ENCODE measurements at regions not wholly inside any gene's neighbourhood (a gene's known extent, or its start where the extent isn't known, plus 50 kb on each side); places are given as distances from the start of the nearest gene placed in this dataset.

GRCh38 chr5:97568382-97568781 lies 385.3 kb upstream of the RIOK2 start:
- H4K91ac ChIP-seq (replicated peaks; ENCODE audit: insufficient read length, low read length), result no peak overlapping the region
- H3K79me1 ChIP-seq (ENCODE audit: low read depth, low read length), result no peaks in the 10 kb centered on the region
- no peak overlapping the region for H2BK5ac ChIP-seq (ENCODE audit: low read depth, low read length)
- H2AFZ ChIP-seq (ENCODE audit: low read length), result no peak overlapping the region
- H2BK20ac ChIP-seq (ENCODE audit: low read length), result no peak overlapping the region
- no peaks in the 10 kb centered on the region for H4K20me1 ChIP-seq (replicated peaks in 1 of 2; ENCODE audit: control insufficient read depth in 1 of 2, insufficient read depth in 2 of 2, low read length in 2 of 2)
- H3K4me2 ChIP-seq (ENCODE audit: insufficient read depth in 1 of 2, low read depth in 2 of 2, low read length in 2 of 2), result no peak overlapping the region
- H3K23me2 ChIP-seq (ENCODE audit: low read depth, low read length), result no peaks in the 10 kb centered on the region
- H3K14ac ChIP-seq (ENCODE audit: insufficient read length), result no peak overlapping the region
- no peaks in the 10 kb centered on the region; a peak in 1 of 8 replicates for H3K36me3 ChIP-seq (ENCODE audit: control insufficient read depth in 2 of 4, insufficient read depth in 4 of 4, low read length in 3 of 4)
- H3K4me1 ChIP-seq (replicated peaks in 1 of 4; ENCODE audit: control insufficient read depth in 3 of 4, insufficient read depth in 4 of 4, low read length in 3 of 4), result no peaks in the 10 kb centered on the region
- TF ChIP-seq POLR2A (IDR thresholded peaks at IDR 0.05; ENCODE audit: control extremely low read depth in 1 of 2, low read depth in 2 of 2, low read length in 2 of 2), result no peak
- TF ChIP-seq SIRT6 (IDR thresholded peaks at IDR 0.05; ENCODE audit: low read length), result no peak
- TF ChIP-seq CBX8 (IDR thresholded peaks at IDR 0.05; ENCODE audit: borderline replicate concordance, low read depth, low read length), result no peak
- TF ChIP-seq PHF8 (conservative IDR thresholded peaks at IDR 0.05; ENCODE audit: low read depth, low read length), result no peak
- TF ChIP-seq FOSL1 (IDR thresholded peaks at IDR 0.05; ENCODE audit: insufficient read depth, low read depth, low read length), result no peak
- no peak for TF ChIP-seq GABPA (IDR thresholded peaks at IDR 0.05; ENCODE audit: borderline replicate concordance, insufficient read depth, low read length)
- no peak for TF ChIP-seq SRF (IDR thresholded peaks at IDR 0.05; ENCODE audit: low read depth, low read length)
- no peak for TF ChIP-seq POU5F1 (IDR thresholded peaks at IDR 0.05; ENCODE audit: low read depth, low read length)
- TF ChIP-seq RXRA (IDR thresholded peaks at IDR 0.05; ENCODE audit: insufficient read depth, low read depth, low read length), result no peak
- no peak for TF ChIP-seq BRCA1 (IDR thresholded peaks at IDR 0.05; ENCODE audit: low read depth, low read length)
- no peak overlapping the region for H3K27ac ChIP-seq (ENCODE audit: low read depth, low read length)
- H3K4ac ChIP-seq (replicated peaks; ENCODE audit: insufficient read length, low read depth, low read length), result no peak overlapping the region
- H3K18ac ChIP-seq (ENCODE audit: extremely low read depth, low read length), result no peak overlapping the region
- H2BK15ac ChIP-seq (ENCODE audit: low read length), result no peak overlapping the region
- FAIRE-seq, result no peak
- no peak overlapping the region for H3K9ac ChIP-seq (replicated peaks in 1 of 4; ENCODE audit: extremely low read depth in 1 of 4, low read depth in 3 of 4, low read length in 3 of 4)
- ChIA-PET POLR2A (ENCODE audit: partially characterized antibody) (no interaction called here), CTCF (ENCODE audit: partially characterized antibody) (no interaction called here)
- H4K8ac ChIP-seq (ENCODE audit: extremely low read depth, insufficient read depth, low read length), result no peak overlapping the region
- no peaks in the 10 kb centered on the region for H3K79me2 ChIP-seq (ENCODE audit: control insufficient read depth in 1 of 2, insufficient read depth in 2 of 2, low read length in 2 of 2)
- H3K9me3 ChIP-seq (ENCODE audit: insufficient read depth in 2 of 2, low read depth in 1 of 2, low read length in 1 of 2), result peaks cover 18 to 30% of the 10 kb centered on the region in 2 experiments
- H2BK12ac ChIP-seq (ENCODE audit: low read depth, low read length), result no peak overlapping the region
- H3K56ac ChIP-seq (replicated peaks; ENCODE audit: insufficient read length, low read depth, low read length), result no peak overlapping the region
- no peak overlapping the region for H3K23ac ChIP-seq (ENCODE audit: insufficient read length)
- no peak overlapping the region for H2AK5ac ChIP-seq (ENCODE audit: low read depth, low read length)
- no peak overlapping the region for H3K4me3 ChIP-seq (ENCODE audit: extremely low read depth in 1 of 4, insufficient read depth in 2 of 4, low read depth in 3 of 4, low read length in 4 of 4)
- DNase-seq (ENCODE audit: low read depth in 1 of 2, low spot score in 2 of 2), result no peak
- no peak overlapping the region for H2BK120ac ChIP-seq (replicated peaks; ENCODE audit: low read depth, low read length)
- no peak overlapping the region for H4K5ac ChIP-seq (ENCODE audit: insufficient read length, low read depth, low read length)
- no peaks in the 10 kb centered on the region for H3K27me3 ChIP-seq (replicated peaks in 1 of 4; ENCODE audit: control insufficient read depth in 3 of 4, extremely low read depth in 1 of 4, insufficient read depth in 3 of 4, low read length in 3 of 4)

All from H1 (cell line).